ENCODE measurements at regions not wholly inside any gene's neighbourhood (a gene's known extent, or its start where the extent isn't known, plus 50 kb on each side); places are given as distances from the start of the nearest gene placed in this dataset.

DNA sequence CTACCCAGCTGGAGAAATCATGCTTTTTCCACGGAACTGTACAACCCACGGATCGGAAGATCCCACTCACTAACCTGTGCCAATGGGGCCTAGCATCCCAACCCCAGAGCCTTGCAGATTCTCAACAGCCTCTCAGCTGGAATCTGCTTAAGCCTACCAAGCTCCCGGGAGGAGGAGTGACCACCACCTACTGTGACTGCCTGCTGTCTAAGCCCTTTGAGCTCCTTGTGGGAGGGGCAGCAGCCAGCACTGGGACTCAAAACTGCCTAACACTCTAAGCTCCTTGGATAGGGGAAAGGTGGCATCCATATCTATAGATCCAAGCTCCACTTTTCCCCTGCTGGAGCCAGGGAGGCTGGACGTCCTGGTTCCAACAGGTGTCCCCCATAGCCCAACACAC lies 254.4 kb upstream of the CNTNAP2 start:
- TF ChIP-seq, protein P1, sequence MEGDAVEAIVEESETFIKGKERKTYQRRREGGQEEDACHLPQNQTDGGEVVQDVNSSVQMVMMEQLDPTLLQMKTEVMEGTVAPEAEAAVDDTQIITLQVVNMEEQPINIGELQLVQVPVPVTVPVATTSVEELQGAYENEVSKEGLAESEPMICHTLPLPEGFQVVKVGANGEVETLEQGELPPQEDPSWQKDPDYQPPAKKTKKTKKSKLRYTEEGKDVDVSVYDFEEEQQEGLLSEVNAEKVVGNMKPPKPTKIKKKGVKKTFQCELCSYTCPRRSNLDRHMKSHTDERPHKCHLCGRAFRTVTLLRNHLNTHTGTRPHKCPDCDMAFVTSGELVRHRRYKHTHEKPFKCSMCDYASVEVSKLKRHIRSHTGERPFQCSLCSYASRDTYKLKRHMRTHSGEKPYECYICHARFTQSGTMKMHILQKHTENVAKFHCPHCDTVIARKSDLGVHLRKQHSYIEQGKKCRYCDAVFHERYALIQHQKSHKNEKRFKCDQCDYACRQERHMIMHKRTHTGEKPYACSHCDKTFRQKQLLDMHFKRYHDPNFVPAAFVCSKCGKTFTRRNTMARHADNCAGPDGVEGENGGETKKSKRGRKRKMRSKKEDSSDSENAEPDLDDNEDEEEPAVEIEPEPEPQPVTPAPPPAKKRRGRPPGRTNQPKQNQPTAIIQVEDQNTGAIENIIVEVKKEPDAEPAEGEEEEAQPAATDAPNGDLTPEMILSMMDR (IDR thresholded peaks at IDR 0.05; ENCODE audit: poor library complexity) = no peak
- TF ChIP-seq EZH2 (IDR thresholded peaks at IDR 0.05; ENCODE audit: borderline replicate concordance) = no peak
